Endothelial cell of umbilical vein (primary cell): ENCODE measurements at regions not wholly inside any gene's neighbourhood (a gene's known extent, or its start where the extent isn't known, plus 50 kb on each side); places are given as distances from the start of the nearest gene placed in this dataset.

ENCODE experiments used
- BruUV-seq: library from RNA; stranded (reverse); fragments of 400-500 nt; replicated peaks from 2 replicates; lab custom pipeline; 2021; lab: Mats Ljungman, UMichigan
- CTCF ChIA-PET: fragments of 300-600, 350-600 bp; sonication (Branson Sonifier 250); formaldehyde crosslinking; loops from one replicate; lab custom pipeline; 2021; ENCODE audit warnings: antibody characterized with exemption, inconsistent platforms; lab: Charles Lee
- POLR2A ChIA-PET: fragments of 300-600, 350-600 bp; sonication (Branson Sonifier 250); formaldehyde crosslinking; loops from one replicate; lab custom pipeline; 2021; ENCODE audit warnings: antibody characterized with exemption, inconsistent platforms; lab: Charles Lee
- DNase-seq: peaks from one replicate; pipeline ENCODE4 v3.0.0-alpha.2; 2011; ENCODE audit warnings: low read depth, low spot score
- FAIRE-seq: peaks from 2 replicates; lab custom pipeline; 2011; peaks lifted over from hg19 to GRCh38; lab: Jason Lieb, UNC
- H2AFZ ChIP-seq: 2 replicates; pipeline ENCODE4 v1.6.0; 2012; ENCODE audit warnings: low read depth, low read length, control low read depth, inconsistent platforms
- H3K27ac ChIP-seq: 2 replicates; pipeline ENCODE4 v1.5.1; 2011; ENCODE audit warnings: low read depth, mild to moderate bottlenecking, control low read depth, low read length, moderate library complexity; ENCODE audit not compliant: insufficient read depth
- H3K27me3 ChIP-seq, 2 experiments: 2 replicates each; pipeline versions ENCODE4 v1.6.0 to v1.6.1; 2011; ENCODE audit warnings: low read length in 2 of 2, mixed read lengths in 1 of 2; ENCODE audit not compliant: control insufficient read depth in 2 of 2, insufficient read depth in 2 of 2
- H3K36me3 ChIP-seq, 2 experiments: 2 replicates in 1 of 2; 3 replicates in 1 of 2; pipeline ENCODE4 v1.5.1; 2011; ENCODE audit warnings: low read length in 2 of 2, mild to moderate bottlenecking in 1 of 2, moderate library complexity in 1 of 2; ENCODE audit not compliant: control insufficient read depth in 2 of 2, insufficient read depth in 2 of 2; ENCODE audit errors: extremely low read depth in 1 of 2
- H3K4me1 ChIP-seq: 3 replicates; pipeline ENCODE4 v1.5.1; 2011; ENCODE audit warnings: mild to moderate bottlenecking, low read length; ENCODE audit not compliant: control insufficient read depth, insufficient read depth; ENCODE audit errors: extremely low read depth
- H3K4me2 ChIP-seq: 2 replicates; pipeline ENCODE4 v1.6.1; 2011; ENCODE audit warnings: low read length, control low read depth, mixed read lengths; ENCODE audit not compliant: insufficient read depth
- H3K4me3 ChIP-seq, 3 experiments: fragments of 200-600 bp in 1 of 3; sonication (generic), shearing (Covaris generic) in 1 of 3; replicated peaks in 1 of 3; 2 replicates each; pipeline ENCODE4 v1.5.1; 2011 to 2016; ENCODE audit warnings: control low read depth in 3 of 3, low read length in 3 of 3, mild to moderate bottlenecking in 2 of 3, inconsistent platforms in 1 of 3, low read depth in 1 of 3, moderate library complexity in 1 of 3; ENCODE audit not compliant: insufficient read depth in 1 of 3
- H3K79me2 ChIP-seq: 2 replicates; pipeline ENCODE4 v1.6.0; 2012; ENCODE audit warnings: low read length, inconsistent platforms; ENCODE audit not compliant: control insufficient read depth, insufficient read depth
- H3K9ac ChIP-seq: replicated peaks from 2 replicates; pipeline ENCODE3; 2011; ENCODE audit warnings: low read length, control low read depth; ENCODE audit not compliant: insufficient read depth; ENCODE audit errors: extremely low read depth
- H3K9me1 ChIP-seq: replicated peaks from 3 replicates; pipeline ENCODE4 v1.6.0; 2011; ENCODE audit warnings: mild to moderate bottlenecking, low read length; ENCODE audit not compliant: control insufficient read depth, insufficient read depth; ENCODE audit errors: extremely low read depth
- H3K9me3 ChIP-seq: replicated peaks from 2 replicates; pipeline ENCODE4 v1.5.1; 2012; ENCODE audit warnings: low read length, inconsistent platforms; ENCODE audit not compliant: control insufficient read depth, insufficient read depth
- H4K20me1 ChIP-seq: replicated peaks from 2 replicates; pipeline ENCODE3; 2011; ENCODE audit warnings: mild to moderate bottlenecking, low read length; ENCODE audit not compliant: control insufficient read depth, insufficient read depth; ENCODE audit errors: extremely low read depth
- EZH2 ChIP-seq: IDR thresholded peaks from 2 replicates; pipeline ENCODE4 v1.6.1; 2012; ENCODE audit warnings: borderline replicate concordance, low read depth, mild to moderate bottlenecking, moderate library complexity, low read length, inconsistent platforms; ENCODE audit not compliant: severe bottlenecking
- FOS ChIP-seq: IDR thresholded peaks from 2 replicates; pipeline ENCODE4 v1.6.1; 2011; ENCODE audit warnings: mild to moderate bottlenecking, low read length, moderate library complexity, borderline replicate concordance; ENCODE audit not compliant: insufficient read depth
- GATA2 ChIP-seq: IDR thresholded peaks from 2 replicates; pipeline ENCODE4 v1.7.0; 2011; ENCODE audit warnings: low read depth, mild to moderate bottlenecking, moderate library complexity, mixed read lengths, low read length; ENCODE audit not compliant: insufficient read length, insufficient read depth
- JUN ChIP-seq: IDR thresholded peaks from 2 replicates; pipeline ENCODE4 v1.6.1; 2011; ENCODE audit warnings: borderline replicate concordance, low read depth; ENCODE audit not compliant: insufficient read length, insufficient read depth
- MAX ChIP-seq: IDR thresholded peaks from 2 replicates; pipeline ENCODE4 v1.6.1; 2011; ENCODE audit not compliant: insufficient read depth, insufficient read length
- MYC ChIP-seq: IDR thresholded peaks from one replicate; pipeline ENCODE4 v1.6.1; 2011; ENCODE audit warnings: mild to moderate bottlenecking, low read depth, low read length
- POLR2A ChIP-seq: IDR thresholded peaks from 2 replicates; pipeline ENCODE4 v1.6.1; 2012; ENCODE audit warnings: low read depth, mild to moderate bottlenecking, control low read depth, low read length
- POLR2AphosphoS5 ChIP-seq: IDR thresholded peaks from 2 replicates; pipeline ENCODE4 v1.6.1; 2012; ENCODE audit warnings: low read depth, mild to moderate bottlenecking, control low read depth, low read length, moderate library complexity; ENCODE audit not compliant: insufficient read depth
- dilution Hi-C: fragments of 300-500 bp; cut with MboI; formaldehyde crosslinking; loops from one replicate; pipeline ENCODE4 v1.15.0; 2019; ENCODE audit warnings: low sequenced_read_pairs; ENCODE audit not compliant: extremely low pct_ligation_motif_present
- intact Hi-C: fragments of 100-400 bp; cut with micrococcal nuclease; formaldehyde crosslinking; loops from one replicate; pipeline ENCODE4 v1.10.0; 2022
- TF ChIP-seq, protein P1 (sequence below), 2 donors: IDR thresholded peaks; 1 replicate in 1 of 2; 2 replicates in 1 of 2; pipeline ENCODE4 v1.5.1; 2011; ENCODE audit warnings: low read length in 2 of 2, mild to moderate bottlenecking in 2 of 2, moderate library complexity in 2 of 2, control low read depth in 1 of 2, inconsistent platforms in 1 of 2, low read depth in 1 of 2; ENCODE audit not compliant: insufficient read depth in 1 of 2; ENCODE audit errors: extremely low read depth in 1 of 2

DNA sequence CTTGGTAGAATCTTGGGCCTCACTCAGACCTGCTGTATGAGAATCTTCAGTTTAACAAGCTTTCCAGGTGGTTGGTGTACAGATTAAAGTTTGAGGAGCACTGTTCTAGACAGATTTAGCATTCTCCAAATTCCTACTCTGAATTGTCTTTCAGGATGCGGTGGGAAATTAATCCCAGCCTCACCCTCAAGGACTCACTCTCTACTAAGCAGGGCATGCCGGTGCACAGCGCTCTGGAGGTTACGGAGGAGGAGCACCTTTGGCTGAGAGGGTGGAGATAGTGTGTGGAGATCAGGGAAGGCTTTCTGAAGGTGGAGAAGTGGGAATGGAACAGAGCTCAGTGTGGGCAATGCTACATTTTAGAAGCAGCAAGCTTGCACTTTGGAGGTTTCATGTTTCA is 359.2 kb downstream of the LRATD1 start:
- Histone ChIP-seq H3K4me1 (no peaks in the 10 kb centered on the region), H3K9me1 (no peaks in the 10 kb centered on the region), H3K79me2 (no peaks in the 10 kb centered on the region), H3K27me3 (no peaks in the 10 kb centered on the region), H4K20me1 (no peaks in the 10 kb centered on the region), H3K9me3 (peaks cover 6% of the 10 kb centered on the region), H3K9ac (no peak overlapping the region), H3K36me3 (no peaks in the 10 kb centered on the region), H2AFZ (no peak overlapping the region), H3K4me2 (no peak overlapping the region), H3K27ac (no peak overlapping the region), H3K4me3 (no peak overlapping the region)
- dilution Hi-C loops = no loop called here
- no peak for DNase-seq
- intact Hi-C loops = no loop called here
- no peak for FAIRE-seq
- ChIA-PET POLR2A (no interaction called here), CTCF (no interaction called here)
- TF ChIP-seq MYC (no peak), MAX (no peak), FOS (no peak), EZH2 (no peak), JUN (no peak), GATA2 (no peak), POLR2AphosphoS5 (no peak), POLR2A (no peak)
- TF ChIP-seq, protein P1, sequence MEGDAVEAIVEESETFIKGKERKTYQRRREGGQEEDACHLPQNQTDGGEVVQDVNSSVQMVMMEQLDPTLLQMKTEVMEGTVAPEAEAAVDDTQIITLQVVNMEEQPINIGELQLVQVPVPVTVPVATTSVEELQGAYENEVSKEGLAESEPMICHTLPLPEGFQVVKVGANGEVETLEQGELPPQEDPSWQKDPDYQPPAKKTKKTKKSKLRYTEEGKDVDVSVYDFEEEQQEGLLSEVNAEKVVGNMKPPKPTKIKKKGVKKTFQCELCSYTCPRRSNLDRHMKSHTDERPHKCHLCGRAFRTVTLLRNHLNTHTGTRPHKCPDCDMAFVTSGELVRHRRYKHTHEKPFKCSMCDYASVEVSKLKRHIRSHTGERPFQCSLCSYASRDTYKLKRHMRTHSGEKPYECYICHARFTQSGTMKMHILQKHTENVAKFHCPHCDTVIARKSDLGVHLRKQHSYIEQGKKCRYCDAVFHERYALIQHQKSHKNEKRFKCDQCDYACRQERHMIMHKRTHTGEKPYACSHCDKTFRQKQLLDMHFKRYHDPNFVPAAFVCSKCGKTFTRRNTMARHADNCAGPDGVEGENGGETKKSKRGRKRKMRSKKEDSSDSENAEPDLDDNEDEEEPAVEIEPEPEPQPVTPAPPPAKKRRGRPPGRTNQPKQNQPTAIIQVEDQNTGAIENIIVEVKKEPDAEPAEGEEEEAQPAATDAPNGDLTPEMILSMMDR (IDR thresholded peaks at IDR 0.05; ENCODE audit: extremely low read depth in 1 of 2, insufficient read depth in 1 of 2, low read depth in 1 of 2, low read length in 2 of 2) = no peak
- BruUV-seq = no TSS peak
